C4-2B (cell line): ENCODE measurements at regions not wholly inside any gene's neighbourhood (a gene's known extent, or its start where the extent isn't known, plus 50 kb on each side); places are given as distances from the start of the nearest gene placed in this dataset.
"Not testable (repeated sequence)": the region's sequence is repeated elsewhere in the genome, so short reads cannot be mapped to it uniquely, and the experiment has no call there.

Experiments
- H3K27ac ChIP-seq: fragments of 450-650 bp; 2 replicates; pipeline ENCODE4 v1.5.1; 2017
- ZFX ChIP-seq: fragments of 450-650 bp; IDR thresholded peaks from 2 replicates; pipeline ENCODE4 v1.6.1; 2017
- TF ChIP-seq, protein P1 (sequence below): fragments of 450-650 bp; conservative IDR thresholded peaks from 2 replicates; pipeline ENCODE4 v1.5.1; 2017; ENCODE audit warnings: mild to moderate bottlenecking

DNA sequence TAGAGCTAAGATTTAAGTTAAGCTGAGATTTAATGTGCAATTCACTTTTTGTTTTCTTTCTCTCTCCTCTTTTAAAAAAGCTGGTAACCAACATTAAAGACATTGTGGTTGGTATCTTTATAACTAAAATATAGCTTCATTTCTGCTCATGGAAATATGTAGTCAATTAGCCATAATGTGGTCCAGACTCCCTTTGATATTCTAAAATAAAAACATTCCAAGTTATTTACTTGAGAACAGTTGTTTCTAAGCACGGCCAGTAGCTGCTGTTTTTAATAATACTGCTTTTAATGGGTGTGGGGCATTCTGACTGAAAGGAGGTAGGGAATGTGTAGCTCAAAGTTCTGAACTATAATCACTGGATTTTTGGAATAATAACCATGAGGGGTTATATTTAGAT, 183.3 kb upstream of the FBXO11 start:
- TF ChIP-seq, protein P1, sequence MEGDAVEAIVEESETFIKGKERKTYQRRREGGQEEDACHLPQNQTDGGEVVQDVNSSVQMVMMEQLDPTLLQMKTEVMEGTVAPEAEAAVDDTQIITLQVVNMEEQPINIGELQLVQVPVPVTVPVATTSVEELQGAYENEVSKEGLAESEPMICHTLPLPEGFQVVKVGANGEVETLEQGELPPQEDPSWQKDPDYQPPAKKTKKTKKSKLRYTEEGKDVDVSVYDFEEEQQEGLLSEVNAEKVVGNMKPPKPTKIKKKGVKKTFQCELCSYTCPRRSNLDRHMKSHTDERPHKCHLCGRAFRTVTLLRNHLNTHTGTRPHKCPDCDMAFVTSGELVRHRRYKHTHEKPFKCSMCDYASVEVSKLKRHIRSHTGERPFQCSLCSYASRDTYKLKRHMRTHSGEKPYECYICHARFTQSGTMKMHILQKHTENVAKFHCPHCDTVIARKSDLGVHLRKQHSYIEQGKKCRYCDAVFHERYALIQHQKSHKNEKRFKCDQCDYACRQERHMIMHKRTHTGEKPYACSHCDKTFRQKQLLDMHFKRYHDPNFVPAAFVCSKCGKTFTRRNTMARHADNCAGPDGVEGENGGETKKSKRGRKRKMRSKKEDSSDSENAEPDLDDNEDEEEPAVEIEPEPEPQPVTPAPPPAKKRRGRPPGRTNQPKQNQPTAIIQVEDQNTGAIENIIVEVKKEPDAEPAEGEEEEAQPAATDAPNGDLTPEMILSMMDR: no peak
- TF ChIP-seq ZFX: no peak
- no peak overlapping the region for H3K27ac ChIP-seq

- no peak overlapping the region for H3K27ac ChIP-seq
- TF ChIP-seq, protein P1: no peak
- TF ChIP-seq ZFX: no peak
These were observed 186.8 kb upstream of the FBXO11 start for GRCh38 chr2:48092846-48093803.

GRCh38 chr2:48096765-48097164, 190.5 kb upstream of the FBXO11 start:
- H3K27ac ChIP-seq: not testable (repeated sequence)

- TF ChIP-seq ZFX: no peak
- TF ChIP-seq, protein P1: no peak
- no peak overlapping the region for H3K27ac ChIP-seq
These were observed 192.2 kb upstream of the FBXO11 start for GRCh38 chr2:48098539-48098938.

- no peak overlapping the region for H3K27ac ChIP-seq
- TF ChIP-seq, protein P1: no peak
- no peak for TF ChIP-seq ZFX
These were observed 198.1 kb upstream of the FBXO11 start for GRCh38 chr2:48104418-48104817.

- TF ChIP-seq, protein P1: no peak
- TF ChIP-seq ZFX: no peak
- H3K27ac ChIP-seq: no peak overlapping the region
These were observed 199.6 kb upstream of the FBXO11 start for GRCh38 chr2:48105848-48106247.

- no peak overlapping the region for H3K27ac ChIP-seq
- TF ChIP-seq, protein P1: no peak
- TF ChIP-seq ZFX: no peak
These were observed 201.1 kb upstream of the FBXO11 start for GRCh38 chr2:48107326-48107925.
